ENCODE measurements at regions not wholly inside any gene's neighbourhood (a gene's known extent, or its start where the extent isn't known, plus 50 kb on each side); places are given as distances from the start of the nearest gene placed in this dataset.
"Not testable (repeated sequence)": the region's sequence is repeated elsewhere in the genome, so short reads cannot be mapped to it uniquely, and the experiment has no call there.

DNA sequence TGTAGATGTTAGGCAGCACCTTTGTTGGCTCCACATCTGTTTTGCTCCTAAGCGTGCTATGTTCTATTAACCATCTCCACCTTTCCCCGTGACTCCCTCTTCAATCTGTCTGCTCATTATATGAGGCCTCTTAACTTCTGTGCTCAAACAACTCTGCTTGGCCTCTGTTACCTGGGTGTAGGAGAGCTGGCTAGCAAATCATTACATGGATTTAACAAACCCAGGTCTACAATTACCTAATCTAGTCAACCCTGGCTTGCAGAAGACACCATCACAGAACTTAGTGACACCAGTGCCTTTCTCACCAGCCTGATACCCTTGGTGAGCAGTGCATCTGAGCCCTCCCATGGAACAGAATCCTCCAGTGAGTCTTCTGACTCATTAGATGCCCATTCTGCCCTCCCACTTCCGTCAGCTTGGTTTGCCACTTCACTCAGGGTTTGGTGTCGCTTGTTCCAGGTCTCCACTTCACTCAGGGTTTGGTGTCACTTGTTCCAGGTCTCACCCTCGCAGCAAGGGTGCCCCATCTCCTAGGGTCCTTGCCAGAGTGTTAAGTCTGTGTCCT lies 92.0 kb upstream of the KIF26B start:
- DNase-seq (ENCODE audit: insufficient read length, low spot score) (no peak), FAIRE-seq (no peak)
- TF ChIP-seq, protein P1, sequence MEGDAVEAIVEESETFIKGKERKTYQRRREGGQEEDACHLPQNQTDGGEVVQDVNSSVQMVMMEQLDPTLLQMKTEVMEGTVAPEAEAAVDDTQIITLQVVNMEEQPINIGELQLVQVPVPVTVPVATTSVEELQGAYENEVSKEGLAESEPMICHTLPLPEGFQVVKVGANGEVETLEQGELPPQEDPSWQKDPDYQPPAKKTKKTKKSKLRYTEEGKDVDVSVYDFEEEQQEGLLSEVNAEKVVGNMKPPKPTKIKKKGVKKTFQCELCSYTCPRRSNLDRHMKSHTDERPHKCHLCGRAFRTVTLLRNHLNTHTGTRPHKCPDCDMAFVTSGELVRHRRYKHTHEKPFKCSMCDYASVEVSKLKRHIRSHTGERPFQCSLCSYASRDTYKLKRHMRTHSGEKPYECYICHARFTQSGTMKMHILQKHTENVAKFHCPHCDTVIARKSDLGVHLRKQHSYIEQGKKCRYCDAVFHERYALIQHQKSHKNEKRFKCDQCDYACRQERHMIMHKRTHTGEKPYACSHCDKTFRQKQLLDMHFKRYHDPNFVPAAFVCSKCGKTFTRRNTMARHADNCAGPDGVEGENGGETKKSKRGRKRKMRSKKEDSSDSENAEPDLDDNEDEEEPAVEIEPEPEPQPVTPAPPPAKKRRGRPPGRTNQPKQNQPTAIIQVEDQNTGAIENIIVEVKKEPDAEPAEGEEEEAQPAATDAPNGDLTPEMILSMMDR (IDR thresholded peaks at IDR 0.05; ENCODE audit: insufficient read depth, missing control alignments) = no peak

- not testable (repeated sequence) for DNase-seq (ENCODE audit: insufficient read length, low spot score); FAIRE-seq
These were observed 93.0 kb upstream of the KIF26B start for GRCh38 chr1:245061808-245062207.

DNA sequence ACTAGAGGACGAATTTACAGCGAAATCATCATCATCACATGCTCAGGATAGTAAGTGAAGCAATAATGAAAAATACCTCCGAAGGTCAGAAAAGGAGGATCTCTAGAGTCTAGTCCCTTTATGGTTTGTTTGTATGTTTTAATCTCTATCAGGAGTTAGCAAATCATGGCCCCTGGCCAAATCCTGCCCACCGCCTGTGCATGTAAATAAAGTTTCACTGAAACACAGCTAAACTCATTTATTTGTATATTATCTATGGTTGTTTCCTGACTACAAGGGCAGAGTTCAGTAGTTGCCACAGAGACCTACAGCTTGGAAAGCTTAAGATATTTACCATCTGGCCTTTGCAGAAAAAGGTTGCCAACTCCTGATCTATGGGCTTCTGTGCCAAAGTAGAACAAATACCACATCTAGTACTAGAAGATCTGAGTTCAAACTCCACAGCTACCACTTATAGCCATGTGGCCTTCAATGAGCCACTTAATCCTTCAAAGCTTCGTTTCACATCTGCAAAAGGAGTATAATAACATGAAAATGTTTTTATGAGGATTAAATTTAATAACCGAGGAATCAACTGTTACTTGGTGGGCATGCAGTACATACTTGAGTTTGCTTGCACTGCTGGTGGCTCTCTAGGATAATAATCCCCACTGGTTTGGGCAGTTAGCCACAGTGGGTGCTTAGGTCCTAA lies 94.0 kb upstream of the KIF26B start:
- FAIRE-seq (peak; percentile 87), DNase-seq (ENCODE audit: insufficient read length, low spot score) (no peak)
- TF ChIP-seq, protein P1 (IDR thresholded peaks at IDR 0.05; ENCODE audit: insufficient read depth, missing control alignments) = peak; percentile 9

- TF ChIP-seq, protein P1 (IDR thresholded peaks at IDR 0.05; ENCODE audit: insufficient read depth, missing control alignments) = no peak
- peak; percentile 76 for FAIRE-seq
These were observed 94.9 kb upstream of the KIF26B start for GRCh38 chr1:245059806-245060424.

GRCh38 chr1:245058882-245059281 lies 95.9 kb upstream of the KIF26B start:
- TF ChIP-seq, protein P1 (IDR thresholded peaks at IDR 0.05; ENCODE audit: insufficient read depth, missing control alignments) = no peak
- no peak for FAIRE-seq
- no peak for DNase-seq (ENCODE audit: insufficient read length, low spot score)

More at GRCh38 chr1:245059806-245060424, 94.9 kb upstream of the KIF26B start:
- no peak for DNase-seq (ENCODE audit: insufficient read length, low spot score)

GRCh38 chr1:245058436-245058835 lies 96.3 kb upstream of the KIF26B start:
- FAIRE-seq = no peak
- DNase-seq (ENCODE audit: insufficient read length, low spot score) = no peak
- TF ChIP-seq, protein P1 (IDR thresholded peaks at IDR 0.05; ENCODE audit: insufficient read depth, missing control alignments) = no peak

DNA sequence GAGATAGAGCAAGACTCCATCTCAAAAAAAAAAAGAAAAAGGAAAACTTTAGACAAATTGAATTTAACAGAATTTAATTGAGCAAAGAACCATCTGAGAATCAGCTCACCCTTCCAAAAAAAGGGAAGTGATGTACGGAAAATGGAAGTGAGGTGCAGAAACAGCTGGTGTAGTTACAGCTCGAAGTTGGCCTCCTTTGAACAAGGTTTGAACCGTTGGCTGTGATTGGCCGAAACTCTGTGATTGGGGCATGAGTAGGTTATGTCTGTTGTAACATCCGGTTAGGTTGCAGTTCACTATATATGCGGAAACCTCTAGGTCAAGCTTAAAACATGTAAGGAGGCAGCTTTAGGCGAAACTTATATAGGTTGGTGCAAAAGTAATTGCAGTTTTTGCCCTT lies 97.9 kb upstream of the KIF26B start:
- TF ChIP-seq, protein P1 (IDR thresholded peaks at IDR 0.05; ENCODE audit: insufficient read depth, missing control alignments) = no peak
- DNase-seq (ENCODE audit: insufficient read length, low spot score) = no peak
- no peak for FAIRE-seq

- DNase-seq (ENCODE audit: insufficient read length, low spot score); FAIRE-seq: not testable (repeated sequence)
These were observed 98.5 kb upstream of the KIF26B start for GRCh38 chr1:245056296-245056695.
